Endothelial cell of umbilical vein (primary cell): ENCODE measurements at regions not wholly inside any gene's neighbourhood (a gene's known extent, or its start where the extent isn't known, plus 50 kb on each side); places are given as distances from the start of the nearest gene placed in this dataset.
"Not testable (repeated sequence)": the region's sequence is repeated elsewhere in the genome, so short reads cannot be mapped to it uniquely, and the experiment has no call there.

Source experiments
- BruUV-seq: library from RNA; stranded (reverse); fragments of 400-500 nt; replicated peaks from 2 replicates; lab custom pipeline; 2021; lab: Mats Ljungman, UMichigan
- CTCF ChIA-PET: fragments of 300-600, 350-600 bp; sonication (Branson Sonifier 250); formaldehyde crosslinking; loops from one replicate; lab custom pipeline; 2021; ENCODE audit warnings: antibody characterized with exemption, inconsistent platforms; lab: Charles Lee
- POLR2A ChIA-PET: fragments of 300-600, 350-600 bp; sonication (Branson Sonifier 250); formaldehyde crosslinking; loops from one replicate; lab custom pipeline; 2021; ENCODE audit warnings: antibody characterized with exemption, inconsistent platforms; lab: Charles Lee
- DNase-seq: peaks from one replicate; pipeline ENCODE4 v3.0.0-alpha.2; 2011; ENCODE audit warnings: low read depth, low spot score
- FAIRE-seq: peaks from 2 replicates; lab custom pipeline; 2011; peaks lifted over from hg19 to GRCh38; lab: Jason Lieb, UNC
- H2AFZ ChIP-seq: 2 replicates; pipeline ENCODE4 v1.6.0; 2012; ENCODE audit warnings: low read depth, low read length, control low read depth, inconsistent platforms
- H3K27ac ChIP-seq: 2 replicates; pipeline ENCODE4 v1.5.1; 2011; ENCODE audit warnings: low read depth, mild to moderate bottlenecking, control low read depth, low read length, moderate library complexity; ENCODE audit not compliant: insufficient read depth
- H3K27me3 ChIP-seq, 2 experiments: 2 replicates each; pipeline versions ENCODE4 v1.6.0 to v1.6.1; 2011; ENCODE audit warnings: low read length in 2 of 2, mixed read lengths in 1 of 2; ENCODE audit not compliant: control insufficient read depth in 2 of 2, insufficient read depth in 2 of 2
- H3K36me3 ChIP-seq, 2 experiments: 2 replicates in 1 of 2; 3 replicates in 1 of 2; pipeline ENCODE4 v1.5.1; 2011; ENCODE audit warnings: low read length in 2 of 2, mild to moderate bottlenecking in 1 of 2, moderate library complexity in 1 of 2; ENCODE audit not compliant: control insufficient read depth in 2 of 2, insufficient read depth in 2 of 2; ENCODE audit errors: extremely low read depth in 1 of 2
- H3K4me1 ChIP-seq: 3 replicates; pipeline ENCODE4 v1.5.1; 2011; ENCODE audit warnings: mild to moderate bottlenecking, low read length; ENCODE audit not compliant: control insufficient read depth, insufficient read depth; ENCODE audit errors: extremely low read depth
- H3K4me2 ChIP-seq: 2 replicates; pipeline ENCODE4 v1.6.1; 2011; ENCODE audit warnings: low read length, control low read depth, mixed read lengths; ENCODE audit not compliant: insufficient read depth
- H3K4me3 ChIP-seq, 3 experiments: fragments of 200-600 bp in 1 of 3; sonication (generic), shearing (Covaris generic) in 1 of 3; replicated peaks in 1 of 3; 2 replicates each; pipeline ENCODE4 v1.5.1; 2011 to 2016; ENCODE audit warnings: control low read depth in 3 of 3, low read length in 3 of 3, mild to moderate bottlenecking in 2 of 3, inconsistent platforms in 1 of 3, low read depth in 1 of 3, moderate library complexity in 1 of 3; ENCODE audit not compliant: insufficient read depth in 1 of 3
- H3K79me2 ChIP-seq: 2 replicates; pipeline ENCODE4 v1.6.0; 2012; ENCODE audit warnings: low read length, inconsistent platforms; ENCODE audit not compliant: control insufficient read depth, insufficient read depth
- H3K9ac ChIP-seq: replicated peaks from 2 replicates; pipeline ENCODE3; 2011; ENCODE audit warnings: low read length, control low read depth; ENCODE audit not compliant: insufficient read depth; ENCODE audit errors: extremely low read depth
- H3K9me1 ChIP-seq: replicated peaks from 3 replicates; pipeline ENCODE4 v1.6.0; 2011; ENCODE audit warnings: mild to moderate bottlenecking, low read length; ENCODE audit not compliant: control insufficient read depth, insufficient read depth; ENCODE audit errors: extremely low read depth
- H3K9me3 ChIP-seq: replicated peaks from 2 replicates; pipeline ENCODE4 v1.5.1; 2012; ENCODE audit warnings: low read length, inconsistent platforms; ENCODE audit not compliant: control insufficient read depth, insufficient read depth
- H4K20me1 ChIP-seq: replicated peaks from 2 replicates; pipeline ENCODE3; 2011; ENCODE audit warnings: mild to moderate bottlenecking, low read length; ENCODE audit not compliant: control insufficient read depth, insufficient read depth; ENCODE audit errors: extremely low read depth
- EZH2 ChIP-seq: IDR thresholded peaks from 2 replicates; pipeline ENCODE4 v1.6.1; 2012; ENCODE audit warnings: borderline replicate concordance, low read depth, mild to moderate bottlenecking, moderate library complexity, low read length, inconsistent platforms; ENCODE audit not compliant: severe bottlenecking
- FOS ChIP-seq: IDR thresholded peaks from 2 replicates; pipeline ENCODE4 v1.6.1; 2011; ENCODE audit warnings: mild to moderate bottlenecking, low read length, moderate library complexity, borderline replicate concordance; ENCODE audit not compliant: insufficient read depth
- JUN ChIP-seq: IDR thresholded peaks from 2 replicates; pipeline ENCODE4 v1.6.1; 2011; ENCODE audit warnings: borderline replicate concordance, low read depth; ENCODE audit not compliant: insufficient read length, insufficient read depth
- MYC ChIP-seq: IDR thresholded peaks from one replicate; pipeline ENCODE4 v1.6.1; 2011; ENCODE audit warnings: mild to moderate bottlenecking, low read depth, low read length
- POLR2A ChIP-seq: IDR thresholded peaks from 2 replicates; pipeline ENCODE4 v1.6.1; 2012; ENCODE audit warnings: low read depth, mild to moderate bottlenecking, control low read depth, low read length
- dilution Hi-C: fragments of 300-500 bp; cut with MboI; formaldehyde crosslinking; loops from one replicate; pipeline ENCODE4 v1.15.0; 2019; ENCODE audit warnings: low sequenced_read_pairs; ENCODE audit not compliant: extremely low pct_ligation_motif_present
- intact Hi-C: fragments of 100-400 bp; cut with micrococcal nuclease; formaldehyde crosslinking; loops from one replicate; pipeline ENCODE4 v1.10.0; 2022

GRCh38 chr18:77346208-77346810 lies 96.7 kb downstream of the GALR1 start:
- Histone ChIP-seq H3K9me1 (no peaks in the 10 kb centered on the region), H3K27ac (no peak overlapping the region), H2AFZ (no peak overlapping the region), H4K20me1 (no peaks in the 10 kb centered on the region), H3K27me3 (no peaks in the 10 kb centered on the region), H3K4me3 (no peak overlapping the region), H3K4me1 (no peaks in the 10 kb centered on the region), H3K4me2 (no peak overlapping the region), H3K79me2 (no peaks in the 10 kb centered on the region), H3K9ac (no peak overlapping the region), H3K36me3 (no peaks in the 10 kb centered on the region), H3K9me3 (no peaks in the 10 kb centered on the region)
- no peak for FAIRE-seq
- dilution Hi-C loops (no loop called here), intact Hi-C loops (no loop called here)
- POLR2A ChIA-PET: no interaction called here
- DNase-seq: no peak
- no TSS peak for BruUV-seq
- CTCF ChIA-PET: no interaction called here
- TF ChIP-seq MYC: no peak
- TF ChIP-seq EZH2: no peak
- TF ChIP-seq JUN: no peak
- no peak for TF ChIP-seq POLR2A
- no peak for TF ChIP-seq FOS

GRCh38 chr18:77353349-77353748 lies 103.7 kb downstream of the GALR1 start:
- H3K9me1 ChIP-seq, H3K27me3 ChIP-seq, DNase-seq, H3K9me3 ChIP-seq, H3K27ac ChIP-seq, H2AFZ ChIP-seq, H3K4me3 ChIP-seq, CTCF ChIA-PET, H3K4me2 ChIP-seq, H3K36me3 ChIP-seq, intact Hi-C loops, dilution Hi-C loops, H3K9ac ChIP-seq, H4K20me1 ChIP-seq, H3K79me2 ChIP-seq, BruUV-seq, POLR2A ChIA-PET, FAIRE-seq, H3K4me1 ChIP-seq: not testable (repeated sequence)
